H1 (cell line): ENCODE measurements at regions not wholly inside any gene's neighbourhood (a gene's known extent, or its start where the extent isn't known, plus 50 kb on each side); places are given as distances from the start of the nearest gene placed in this dataset.

ENCODE experiments used
- CTCF ChIA-PET: fragments of 300-600 bp; sonication (Branson Sonifier 250); formaldehyde crosslinking; loops from one replicate; lab custom pipeline; 2021; ENCODE audit not compliant: partially characterized antibody; lab: Charles Lee
- POLR2A ChIA-PET: fragments of 300-600 bp; sonication (Branson Sonifier 250); formaldehyde crosslinking; loops from one replicate; lab custom pipeline; 2021; ENCODE audit warnings: inconsistent platforms; ENCODE audit not compliant: partially characterized antibody; lab: Charles Lee
- DNase-seq, 2 experiments: peaks; one replicate each; pipeline versions ENCODE4 v3.0.0 to v3.0.0-alpha.2; 2010 to 2022; ENCODE audit warnings: low spot score in 2 of 2, low read depth in 1 of 2, mixed read lengths in 1 of 2
- FAIRE-seq: peaks from 2 replicates; lab custom pipeline; 2011; peaks lifted over from hg19 to GRCh38; lab: Jason Lieb, UNC
- H2AFZ ChIP-seq: 2 replicates; pipeline ENCODE4 v1.8.1; 2012; ENCODE audit warnings: low read length, inconsistent platforms
- H2AK5ac ChIP-seq: 2 replicates; pipeline ENCODE4 v1.6.1; 2013; ENCODE audit warnings: low read depth, low read length
- H2BK120ac ChIP-seq: replicated peaks from 2 replicates; pipeline ENCODE3; 2013; ENCODE audit warnings: low read depth, low read length, inconsistent platforms
- H2BK12ac ChIP-seq: 2 replicates; pipeline ENCODE4 v1.6.1; 2013; ENCODE audit warnings: low read depth, low read length
- H2BK15ac ChIP-seq: 2 replicates; pipeline ENCODE4 v1.6.1; 2013; ENCODE audit warnings: low read length
- H2BK20ac ChIP-seq: 2 replicates; pipeline ENCODE4 v1.6.1; 2013; ENCODE audit warnings: low read length
- H2BK5ac ChIP-seq: 2 replicates; pipeline ENCODE4 v1.6.1; 2013; ENCODE audit warnings: low read depth, low read length
- H3K14ac ChIP-seq: 2 replicates; pipeline ENCODE4 v1.6.1; 2013; ENCODE audit warnings: inconsistent platforms; ENCODE audit not compliant: insufficient read length
- H3K18ac ChIP-seq: 2 replicates; pipeline ENCODE4 v1.6.1; 2013; ENCODE audit warnings: low read length; ENCODE audit errors: extremely low read depth
- H3K23ac ChIP-seq: 2 replicates; pipeline ENCODE4 v1.6.1; 2013; ENCODE audit warnings: inconsistent platforms; ENCODE audit not compliant: insufficient read length
- H3K23me2 ChIP-seq: 2 replicates; pipeline ENCODE4 v1.6.1; 2013; ENCODE audit warnings: low read depth, low read length
- H3K27ac ChIP-seq: 2 replicates; pipeline ENCODE4 v1.6.1; 2011; ENCODE audit warnings: low read depth, low read length, inconsistent platforms
- H3K27me3 ChIP-seq, 4 experiments: replicated peaks in 1 of 4; 1 replicate in 1 of 4; 2 replicates in 3 of 4; pipeline versions ENCODE4 v1.6.1 to v1.8.1; 2011 to 2013; ENCODE audit warnings: low read length in 3 of 4, mild to moderate bottlenecking in 3 of 4, inconsistent platforms in 2 of 4, mixed read lengths in 2 of 4, moderate library complexity in 1 of 4; ENCODE audit not compliant: control insufficient read depth in 3 of 4, insufficient read depth in 3 of 4; ENCODE audit errors: extremely low read depth in 1 of 4
- H3K36me3 ChIP-seq, 4 experiments: 2 replicates each; pipeline versions ENCODE4 v1.6.1 to v1.8.1; 2011 to 2013; ENCODE audit warnings: mild to moderate bottlenecking in 4 of 4, low read length in 3 of 4, moderate library complexity in 2 of 4, control low read depth in 1 of 4, inconsistent platforms in 1 of 4; ENCODE audit not compliant: insufficient read depth in 4 of 4, control insufficient read depth in 2 of 4
- H3K4ac ChIP-seq: replicated peaks from 2 replicates; pipeline ENCODE3; 2013; ENCODE audit warnings: low read length, low read depth, mixed read lengths, inconsistent platforms; ENCODE audit not compliant: insufficient read length
- H3K4me1 ChIP-seq, 4 experiments: replicated peaks in 1 of 4; 1 replicate in 1 of 4; 2 replicates in 3 of 4; pipeline versions ENCODE4 v1.6.1 to v1.8.1; 2011 to 2013; ENCODE audit warnings: low read length in 3 of 4, inconsistent platforms in 2 of 4, mixed read lengths in 1 of 4; ENCODE audit not compliant: insufficient read depth in 4 of 4, control insufficient read depth in 3 of 4
- H3K4me2 ChIP-seq, 2 experiments: 2 replicates each; pipeline versions ENCODE4 v1.6.1 to v1.8.1; 2011 to 2013; ENCODE audit warnings: low read depth in 2 of 2, low read length in 2 of 2, control low read depth in 1 of 2, inconsistent platforms in 1 of 2, mild to moderate bottlenecking in 1 of 2; ENCODE audit not compliant: insufficient read depth in 1 of 2
- H3K4me3 ChIP-seq, 4 experiments: fragments of 200-600, 300-600 bp in 1 of 4; sonication (generic), shearing (Covaris generic), sonication (Bioruptor Twin) in 1 of 4; 2 replicates each; pipeline versions ENCODE4 v1.5.1 to v1.8.1; 2011 to 2016; ENCODE audit warnings: low read length in 4 of 4, low read depth in 3 of 4, control low read depth in 2 of 4, inconsistent platforms in 2 of 4, mild to moderate bottlenecking in 2 of 4, mixed read lengths in 1 of 4, moderate library complexity in 1 of 4; ENCODE audit not compliant: insufficient read depth in 2 of 4; ENCODE audit errors: extremely low read depth in 1 of 4
- H3K56ac ChIP-seq: replicated peaks from 2 replicates; pipeline ENCODE3; 2013; ENCODE audit warnings: low read depth, mild to moderate bottlenecking, mixed read lengths, low read length, inconsistent platforms; ENCODE audit not compliant: insufficient read length
- H3K79me1 ChIP-seq: 2 replicates; pipeline ENCODE4 v1.6.1; 2013; ENCODE audit warnings: low read depth, low read length, control low read depth
- H3K79me2 ChIP-seq, 2 experiments: 2 replicates each; pipeline versions ENCODE4 v1.6.1 to v1.8.1; 2012 to 2013; ENCODE audit warnings: low read length in 2 of 2, mild to moderate bottlenecking in 2 of 2, inconsistent platforms in 1 of 2; ENCODE audit not compliant: insufficient read depth in 2 of 2, control insufficient read depth in 1 of 2
- H3K9ac ChIP-seq, 4 experiments: replicated peaks in 1 of 4; 1 replicate in 1 of 4; 2 replicates in 3 of 4; pipeline versions ENCODE4 v1.6.1 to v1.8.1; 2011 to 2013; ENCODE audit warnings: low read depth in 3 of 4, low read length in 3 of 4, control low read depth in 2 of 4, mild to moderate bottlenecking in 2 of 4, moderate library complexity in 2 of 4, inconsistent platforms in 1 of 4; ENCODE audit errors: extremely low read depth in 1 of 4
- H3K9me3 ChIP-seq, 2 experiments: 2 replicates each; pipeline versions ENCODE4 v1.6.1 to v1.8.1; 2012 to 2013; ENCODE audit warnings: mild to moderate bottlenecking in 2 of 2, moderate library complexity in 2 of 2, control low read depth in 1 of 2, inconsistent platforms in 1 of 2, low read depth in 1 of 2, low read length in 1 of 2, mixed read lengths in 1 of 2; ENCODE audit not compliant: insufficient read depth in 2 of 2
- H4K20me1 ChIP-seq, 2 experiments: replicated peaks in 1 of 2; 2 replicates each; pipeline versions ENCODE3 to v1.8.1; 2011 to 2013; ENCODE audit warnings: inconsistent platforms in 2 of 2, low read length in 2 of 2, mild to moderate bottlenecking in 1 of 2; ENCODE audit not compliant: insufficient read depth in 2 of 2, control insufficient read depth in 1 of 2
- H4K5ac ChIP-seq: 2 replicates; pipeline ENCODE4 v1.6.1; 2013; ENCODE audit warnings: low read length, low read depth, mixed read lengths, inconsistent platforms; ENCODE audit not compliant: insufficient read length
- H4K8ac ChIP-seq: 2 replicates; pipeline ENCODE4 v1.8.0; 2013; ENCODE audit warnings: mild to moderate bottlenecking, moderate library complexity, low read length, inconsistent platforms; ENCODE audit not compliant: insufficient read depth; ENCODE audit errors: extremely low read depth
- H4K91ac ChIP-seq: replicated peaks from 2 replicates; pipeline ENCODE3; 2013; ENCODE audit warnings: low read length, mixed read lengths, inconsistent platforms; ENCODE audit not compliant: insufficient read length
- CREB1 ChIP-seq: IDR thresholded peaks from 2 replicates; pipeline ENCODE4 v1.6.1; 2012; ENCODE audit warnings: inconsistent platforms
- EGR1 ChIP-seq: IDR thresholded peaks from 2 replicates; pipeline ENCODE4 v1.6.1; 2011; ENCODE audit warnings: low read depth, low read length, borderline replicate concordance
- KDM4A ChIP-seq: IDR thresholded peaks from one replicate; pipeline ENCODE4 v1.7.1; 2012; ENCODE audit warnings: low read depth, mild to moderate bottlenecking, moderate library complexity, low read length, inconsistent platforms; ENCODE audit not compliant: severe bottlenecking
- NANOG ChIP-seq: IDR thresholded peaks from 2 replicates; pipeline ENCODE4 v1.6.1; 2011; ENCODE audit warnings: low read length, low read depth, mild to moderate bottlenecking, inconsistent platforms; ENCODE audit not compliant: insufficient read depth, poor library complexity, severe bottlenecking
- POLR2A ChIP-seq, 2 experiments: IDR thresholded peaks; 1 replicate in 1 of 2; 2 replicates in 1 of 2; pipeline ENCODE4 v1.6.1; 2011; ENCODE audit warnings: low read depth in 2 of 2, low read length in 2 of 2, mild to moderate bottlenecking in 2 of 2; ENCODE audit errors: control extremely low read depth in 1 of 2
- POU5F1 ChIP-seq: IDR thresholded peaks from 2 replicates; pipeline ENCODE4 v1.6.1; 2011; ENCODE audit warnings: low read depth, mild to moderate bottlenecking, low read length, moderate library complexity
- SIN3A ChIP-seq, 2 experiments: IDR thresholded peaks in 1 of 2; conservative IDR thresholded peaks in 1 of 2; 2 replicates each; pipeline ENCODE4 v1.6.1; 2011 to 2012; ENCODE audit warnings: low read length in 2 of 2, improper control_type of control experiment in 1 of 2, low read depth in 1 of 2, mild to moderate bottlenecking in 1 of 2
- TCF12 ChIP-seq: IDR thresholded peaks from 2 replicates; pipeline ENCODE4 v1.6.1; 2011; ENCODE audit warnings: low read depth, mild to moderate bottlenecking, low read length
- WGBS, 2 experiments: shearing (Covaris generic) in 1 of 2; methylation state at CpG; one replicate each; pipeline versions ENCODE4 v1.1.6 to v1.1.7; 2013 to 2015; ENCODE audit warnings: low lambda C conversion rate in 2 of 2, mixed read lengths in 2 of 2, inconsistent platforms in 1 of 2, low coverage in 1 of 2, missing lambda C conversion rate in 1 of 2; ENCODE audit not compliant: insufficient replicate concordance in 2 of 2, insufficient coverage in 1 of 2, insufficient read length in 1 of 2; ENCODE audit errors: extremely low coverage in 1 of 2, missing lambda C conversion rate in 1 of 2; 5-methylcytosine and 5-hydroxymethylcytosine counted together

GRCh38 chr7:13673290-13673689 lies 316.2 kb downstream of the ETV1 start:
- no peak overlapping the region for H3K4me3 ChIP-seq
- no peak overlapping the region for H2BK120ac ChIP-seq
- no peak overlapping the region for H3K56ac ChIP-seq
- no peak overlapping the region for H2BK5ac ChIP-seq
- CTCF ChIA-PET = no interaction called here
- H3K4me1 ChIP-seq = no peaks in the 10 kb centered on the region
- no peak for TF ChIP-seq EGR1
- no peak for TF ChIP-seq KDM4A
- no peak for TF ChIP-seq POLR2A (IDR thresholded peaks at IDR 0.05; ENCODE audit: control extremely low read depth in 1 of 2, low read depth in 2 of 2, low read length in 2 of 2)
- TF ChIP-seq NANOG = no peak
- TF ChIP-seq TCF12 = no peak
- TF ChIP-seq POU5F1 = no peak
- no peak for TF ChIP-seq CREB1
- TF ChIP-seq SIN3A (conservative IDR thresholded peaks at IDR 0.05 in 1 of 2, IDR thresholded peaks at IDR 0.05 in 1 of 2; ENCODE audit: low read depth in 1 of 2, low read length in 2 of 2) = no peak
- WGBS, 2 experiments = 81% methylated on average over 6 of the region's 6 CpGs; no CpG with 5 or more reads in 1 of the 2 experiments
- no peak overlapping the region for H2BK12ac ChIP-seq
- H4K20me1 ChIP-seq = no peaks in the 10 kb centered on the region
- H3K9me3 ChIP-seq = peaks cover 2 to 9% of the 10 kb centered on the region in 2 experiments; a peak in 2 of 4 replicates
- 0 out of 8 replicates have a peak, but pooled peaks cover 0 to 2% (median 0%) of the 10 kb centered on the region in 4 experiments for H3K36me3 ChIP-seq
- no peak overlapping the region for H3K4ac ChIP-seq
- H3K23me2 ChIP-seq = no peaks in the 10 kb centered on the region
- no peak overlapping the region for H3K23ac ChIP-seq
- H3K14ac ChIP-seq = no peak overlapping the region
- H2BK15ac ChIP-seq = no peak overlapping the region
- H2AK5ac ChIP-seq = no peak overlapping the region
- no peak overlapping the region for H3K4me2 ChIP-seq
- H3K79me2 ChIP-seq = no peaks in the 10 kb centered on the region
- H3K9ac ChIP-seq = no peak overlapping the region
- H3K27ac ChIP-seq = no peak overlapping the region
- no peak overlapping the region for H3K18ac ChIP-seq
- peaks cover 2% of the 10 kb centered on the region; the same call in 1 of the 2 replicates for H3K79me1 ChIP-seq
- H2BK20ac ChIP-seq = no peak overlapping the region
- no peak overlapping the region for H4K5ac ChIP-seq
- DNase-seq (no peak), FAIRE-seq (no peak)
- H3K27me3 ChIP-seq = no peaks in the 10 kb centered on the region
- POLR2A ChIA-PET = no interaction called here
- no peak overlapping the region for H2AFZ ChIP-seq
- H4K8ac ChIP-seq = no peak overlapping the region; the same call in 1 of the 2 replicates
- no peak overlapping the region for H4K91ac ChIP-seq
